ENCODE measurements at regions not wholly inside any gene's neighbourhood (a gene's known extent, or its start where the extent isn't known, plus 50 kb on each side); places are given as distances from the start of the nearest gene placed in this dataset.

DNA sequence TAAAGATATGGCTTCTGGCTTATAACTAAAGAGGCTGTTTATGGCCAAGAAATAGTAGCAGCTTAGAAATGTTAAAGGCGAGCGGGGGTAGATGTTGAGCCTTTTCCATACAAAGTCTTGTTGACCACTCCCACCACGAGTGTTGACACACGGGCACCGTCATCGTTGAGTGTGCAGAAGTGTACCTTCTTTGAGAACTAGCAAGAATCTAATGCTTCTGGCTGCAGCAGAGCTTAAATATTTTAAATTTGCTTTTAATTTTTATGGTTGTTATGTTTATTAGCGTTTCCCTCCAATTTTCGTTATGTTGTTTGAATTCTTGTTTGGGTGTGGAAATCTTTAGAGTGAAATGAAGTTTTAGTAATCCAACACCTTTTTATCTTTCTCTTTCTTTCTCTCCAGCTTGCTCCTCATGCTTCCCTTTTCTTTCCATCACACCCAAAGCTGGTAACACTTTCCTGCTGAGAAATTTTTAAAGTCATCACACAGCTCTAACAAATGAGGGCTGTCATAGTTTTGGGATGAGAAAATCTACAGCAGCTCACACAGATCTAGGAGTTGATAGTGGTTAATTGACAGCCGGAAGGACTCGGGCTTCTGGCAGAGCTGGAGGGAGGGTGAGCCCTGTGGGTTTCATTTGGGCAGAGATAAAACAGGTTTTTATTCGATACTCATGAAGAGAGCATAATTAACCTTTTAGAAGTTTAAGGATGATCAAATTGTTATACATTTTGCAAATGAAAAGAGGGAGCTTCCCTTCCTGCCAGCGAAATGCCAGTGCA lies 120.1 kb upstream of the ZNF608 start:
- WGBS (ENCODE audit: insufficient coverage, insufficient replicate concordance, low lambda C conversion rate, missing lambda C conversion rate), result 79% methylated on average over 12 of the region's 12 CpGs
- FAIRE-seq (no peak), DNase-seq (ENCODE audit: low read depth, low spot score) (no peak), ATAC-seq (no peak)
- RAD21 ChIA-PET (ENCODE audit: unreplicated experiment), result interaction anchor here (1.2 to 1.4 kb wide), 2 partner anchors 36 to 54 kb away, joined by 3 to 7 read pairs; no protein-coding TSS in a partner anchor
- H3K4me3 ChIP-seq, result no peak overlapping the region
- no peaks in the 10 kb centered on the region for H3K27me3 ChIP-seq (replicated peaks in 1 of 2; ENCODE audit: control insufficient read depth in 2 of 2, insufficient read depth in 2 of 2, low read length in 1 of 2)
- no peaks in the 10 kb centered on the region for H4K20me1 ChIP-seq (ENCODE audit: control insufficient read depth, insufficient read depth)
- SMC1A ChIA-PET (ENCODE audit: uncharacterized antibody, unreplicated experiment), result interaction anchor here (0.8 to 1.4 kb wide), 6 partner anchors 9 to 163 kb away, joined by 3 to 5 read pairs (median 4); no protein-coding TSS in a partner anchor
- H3K36me3 ChIP-seq (ENCODE audit: control insufficient read depth in 2 of 2, insufficient read depth in 2 of 2, low read length in 1 of 2), result no peaks in the 10 kb centered on the region
- H3K9ac ChIP-seq (ENCODE audit: control insufficient read depth, insufficient read depth, low read length), result no peak overlapping the region
- no TSS peak for BruUV-seq (replicated peaks)
- TF ChIP-seq TCF3 (IDR thresholded peaks at IDR 0.05; ENCODE audit: borderline replicate concordance, insufficient read depth, low read depth, low read length), result no peak
- H3K9me3 ChIP-seq (replicated peaks; ENCODE audit: control insufficient read depth, insufficient read depth, low read length), result no peaks in the 10 kb centered on the region; the same call in 2 of the 3 replicates
- H2AFZ ChIP-seq (ENCODE audit: control insufficient read depth, low read depth, low read length), result no peak overlapping the region
- no peak overlapping the region for H3K4me2 ChIP-seq (ENCODE audit: control insufficient read depth, insufficient read depth)
- H3K27ac ChIP-seq (ENCODE audit: control insufficient read depth, insufficient read depth), result no peak overlapping the region
- H3K79me2 ChIP-seq (ENCODE audit: control insufficient read depth, insufficient read depth, low read length), result no peaks in the 10 kb centered on the region
- intact Hi-C loops (cut with micrococcal nuclease; ENCODE audit: unreplicated experiment) (no loop called here), in situ Hi-C loops (cut with MboI) (no loop called here)
- POLR2A ChIA-PET, result no interaction called here
- H3K4me1 ChIP-seq (ENCODE audit: control insufficient read depth, insufficient read depth, low read length), result no peaks in the 10 kb centered on the region
- CTCF ChIA-PET, result interaction anchor here (0.9 to 1.5 kb wide), 2 partner anchors 36 to 49 kb away, joined by 3 read pairs; no protein-coding TSS in a partner anchor

GRCh38 chr5:124867137-124867704 lies 120.8 kb upstream of the ZNF608 start:
- FAIRE-seq, result no peak
- ChIA-PET POLR2A (no interaction called here), CTCF (interaction anchor here (0.9 to 1.5 kb wide), 2 partner anchors 9 to 35 kb away, joined by 3 read pairs; no protein-coding TSS in a partner anchor), SMC1A (ENCODE audit: uncharacterized antibody, unreplicated experiment) (interaction anchor here (1.1 to 1.4 kb wide), 4 partner anchors 8 to 117 kb away, joined by 3 to 5 read pairs (median 5); no protein-coding TSS in a partner anchor), RAD21 (ENCODE audit: unreplicated experiment) (interaction anchor here (0.9 to 1.4 kb wide), 3 partner anchors 10 to 54 kb away, joined by 3 to 7 read pairs (median 3); no protein-coding TSS in a partner anchor)
- no peak; the same call in 2 of the 3 replicates for ATAC-seq
- intact Hi-C loops (cut with micrococcal nuclease; ENCODE audit: unreplicated experiment), result no loop called here
- no peak overlapping the region for H3K27ac ChIP-seq (ENCODE audit: control insufficient read depth, insufficient read depth)
- no peak overlapping the region for H2AFZ ChIP-seq (ENCODE audit: control insufficient read depth, low read depth, low read length)
- no peaks in the 10 kb centered on the region for H3K27me3 ChIP-seq (replicated peaks in 1 of 2; ENCODE audit: control insufficient read depth in 2 of 2, insufficient read depth in 2 of 2, low read length in 1 of 2)
- H3K9me3 ChIP-seq (replicated peaks; ENCODE audit: control insufficient read depth, insufficient read depth, low read length), result no peaks in the 10 kb centered on the region; the same call in 2 of the 3 replicates
- DNase-seq (ENCODE audit: low read depth, low spot score), result no peak
- H3K4me3 ChIP-seq, result no peak overlapping the region
- H3K36me3 ChIP-seq (ENCODE audit: control insufficient read depth in 2 of 2, insufficient read depth in 2 of 2, low read length in 1 of 2), result no peaks in the 10 kb centered on the region
- no peaks in the 10 kb centered on the region for H4K20me1 ChIP-seq (ENCODE audit: control insufficient read depth, insufficient read depth)
- no peaks in the 10 kb centered on the region for H3K4me1 ChIP-seq (ENCODE audit: control insufficient read depth, insufficient read depth, low read length)
- H3K9ac ChIP-seq (ENCODE audit: control insufficient read depth, insufficient read depth, low read length), result no peak overlapping the region
- no peaks in the 10 kb centered on the region for H3K79me2 ChIP-seq (ENCODE audit: control insufficient read depth, insufficient read depth, low read length)
- BruUV-seq (replicated peaks), result no TSS peak
- no peak overlapping the region for H3K4me2 ChIP-seq (ENCODE audit: control insufficient read depth, insufficient read depth)
- in situ Hi-C loops (cut with MboI), result no loop called here
- WGBS (ENCODE audit: insufficient coverage, insufficient replicate concordance, low lambda C conversion rate, missing lambda C conversion rate), result 77% methylated on average over 6 of the region's 6 CpGs
- TF ChIP-seq, protein P1, sequence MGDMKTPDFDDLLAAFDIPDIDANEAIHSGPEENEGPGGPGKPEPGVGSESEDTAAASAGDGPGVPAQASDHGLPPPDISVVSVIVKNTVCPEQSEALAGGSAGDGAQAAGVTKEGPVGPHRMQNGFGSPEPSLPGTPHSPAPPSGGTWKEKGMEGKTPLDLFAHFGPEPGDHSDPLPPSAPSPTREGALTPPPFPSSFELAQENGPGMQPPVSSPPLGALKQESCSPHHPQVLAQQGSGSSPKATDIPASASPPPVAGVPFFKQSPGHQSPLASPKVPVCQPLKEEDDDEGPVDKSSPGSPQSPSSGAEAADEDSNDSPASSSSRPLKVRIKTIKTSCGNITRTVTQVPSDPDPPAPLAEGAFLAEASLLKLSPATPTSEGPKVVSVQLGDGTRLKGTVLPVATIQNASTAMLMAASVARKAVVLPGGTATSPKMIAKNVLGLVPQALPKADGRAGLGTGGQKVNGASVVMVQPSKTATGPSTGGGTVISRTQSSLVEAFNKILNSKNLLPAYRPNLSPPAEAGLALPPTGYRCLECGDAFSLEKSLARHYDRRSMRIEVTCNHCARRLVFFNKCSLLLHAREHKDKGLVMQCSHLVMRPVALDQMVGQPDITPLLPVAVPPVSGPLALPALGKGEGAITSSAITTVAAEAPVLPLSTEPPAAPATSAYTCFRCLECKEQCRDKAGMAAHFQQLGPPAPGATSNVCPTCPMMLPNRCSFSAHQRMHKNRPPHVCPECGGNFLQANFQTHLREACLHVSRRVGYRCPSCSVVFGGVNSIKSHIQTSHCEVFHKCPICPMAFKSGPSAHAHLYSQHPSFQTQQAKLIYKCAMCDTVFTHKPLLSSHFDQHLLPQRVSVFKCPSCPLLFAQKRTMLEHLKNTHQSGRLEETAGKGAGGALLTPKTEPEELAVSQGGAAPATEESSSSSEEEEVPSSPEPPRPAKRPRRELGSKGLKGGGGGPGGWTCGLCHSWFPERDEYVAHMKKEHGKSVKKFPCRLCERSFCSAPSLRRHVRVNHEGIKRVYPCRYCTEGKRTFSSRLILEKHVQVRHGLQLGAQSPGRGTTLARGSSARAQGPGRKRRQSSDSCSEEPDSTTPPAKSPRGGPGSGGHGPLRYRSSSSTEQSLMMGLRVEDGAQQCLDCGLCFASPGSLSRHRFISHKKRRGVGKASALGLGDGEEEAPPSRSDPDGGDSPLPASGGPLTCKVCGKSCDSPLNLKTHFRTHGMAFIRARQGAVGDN (IDR thresholded peaks at IDR 0.05), result 0 out of 2 replicates have a peak, but pooled peaks have one; percentile 19
- TF ChIP-seq ZBTB40 (IDR thresholded peaks at IDR 0.05; ENCODE audit: borderline replicate concordance), result peak; percentile 66; the same call in 1 of the 2 replicates

Measured in GM12878 (cell line).